ENCODE measurements at regions not wholly inside any gene's neighbourhood (a gene's known extent, or its start where the extent isn't known, plus 50 kb on each side); places are given as distances from the start of the nearest gene placed in this dataset.

GRCh38 chr7:33701927-33702326 is 203.4 kb upstream of the BMPER start:
- no peak for DNase-seq

- no peak for DNase-seq
These were observed 202.8 kb upstream of the BMPER start for GRCh38 chr7:33702514-33703054.

GRCh38 chr7:33705333-33705833 is 200.0 kb upstream of the BMPER start:
- DNase-seq, result peak; percentile 52

- DNase-seq, result no peak
These were observed 199.2 kb upstream of the BMPER start for GRCh38 chr7:33706186-33706585.

- peak; percentile 43 for DNase-seq
These were observed 198.6 kb upstream of the BMPER start for GRCh38 chr7:33706771-33707200.

- no peak for DNase-seq
These were observed 197.9 kb upstream of the BMPER start for GRCh38 chr7:33707427-33707826.

GRCh38 chr7:33710608-33711007 is 194.7 kb upstream of the BMPER start:
- no peak for DNase-seq

GRCh38 chr7:33711231-33712019 is 193.9 kb upstream of the BMPER start:
- peak; percentile 26 for DNase-seq

- no peak for DNase-seq
These were observed 193.3 kb upstream of the BMPER start for GRCh38 chr7:33712020-33712414.

- DNase-seq, result peak; percentile 23
These were observed 191.1 kb upstream of the BMPER start for GRCh38 chr7:33714208-33714607.

- DNase-seq, result peak; percentile 71
These were observed 188.5 kb upstream of the BMPER start for GRCh38 chr7:33716581-33717477.

GRCh38 chr7:33719059-33719581 is 186.2 kb upstream of the BMPER start:
- DNase-seq, result no peak

- DNase-seq, result no peak
These were observed 185.2 kb upstream of the BMPER start for GRCh38 chr7:33720139-33720538.

GRCh38 chr7:33720870-33721269 is 184.5 kb upstream of the BMPER start:
- DNase-seq, result no peak

- DNase-seq, result no peak
These were observed 183.4 kb upstream of the BMPER start for GRCh38 chr7:33721895-33722294.

- DNase-seq, result peak; percentile 34
These were observed 182.8 kb upstream of the BMPER start for GRCh38 chr7:33722383-33723101.

- no peak for DNase-seq
These were observed 181.1 kb upstream of the BMPER start for GRCh38 chr7:33724201-33724600.

GRCh38 chr7:33725111-33726025 is 180.0 kb upstream of the BMPER start:
- DNase-seq, result no peak

GRCh38 chr7:33726582-33726981 is 178.8 kb upstream of the BMPER start:
- no peak for DNase-seq

- no peak for DNase-seq
These were observed 178.0 kb upstream of the BMPER start for GRCh38 chr7:33727315-33727714.

- DNase-seq, result no peak
These were observed 176.3 kb upstream of the BMPER start for GRCh38 chr7:33728873-33729551.
